GM21723 (cell line): ENCODE measurements at regions not wholly inside any gene's neighbourhood (a gene's known extent, or its start where the extent isn't known, plus 50 kb on each side); places are given as distances from the start of the nearest gene placed in this dataset.
"Not testable (repeated sequence)": the region's sequence is repeated elsewhere in the genome, so short reads cannot be mapped to it uniquely, and the experiment has no call there.

ENCODE experiments used
- ATAC-seq: cut with Tn5 transposase; IDR thresholded peaks from one replicate; pipeline ENCODE4 v1.9.1; 2021; ENCODE audit warnings: mild to moderate bottlenecking, moderate library complexity; ENCODE audit not compliant: unreplicated experiment

- ATAC-seq: no peak
Measured at GRCh38 chr21:34219334-34220060, 144.3 kb upstream of the KCNE2 start.

- no peak for ATAC-seq
Measured at GRCh38 chr21:34220556-34221195, 143.1 kb upstream of the KCNE2 start.

- ATAC-seq: no peak
Measured at GRCh38 chr21:34221331-34222030, 142.3 kb upstream of the KCNE2 start.

- ATAC-seq: no peak
Measured at GRCh38 chr21:34222031-34222335, 141.8 kb upstream of the KCNE2 start.

GRCh38 chr21:34223376-34223775 lies 140.4 kb upstream of the KCNE2 start:
- ATAC-seq: no peak

GRCh38 chr21:34227386-34227852 lies 136.4 kb upstream of the KCNE2 start:
- ATAC-seq: no peak

GRCh38 chr21:34228792-34229191 lies 135.0 kb upstream of the KCNE2 start:
- ATAC-seq: no peak

GRCh38 chr21:34229353-34229752 lies 134.5 kb upstream of the KCNE2 start:
- no peak for ATAC-seq

GRCh38 chr21:34233741-34234140 lies 130.1 kb upstream of the KCNE2 start:
- not testable (repeated sequence) for ATAC-seq

- ATAC-seq: no peak
Measured at GRCh38 chr21:34235514-34235913, 128.3 kb upstream of the KCNE2 start.

GRCh38 chr21:34242973-34243372 lies 120.8 kb upstream of the KCNE2 start:
- no peak for ATAC-seq

GRCh38 chr21:34243562-34243961 lies 120.2 kb upstream of the KCNE2 start:
- no peak for ATAC-seq

GRCh38 chr21:34252751-34253150 lies 111.1 kb upstream of the KCNE2 start:
- ATAC-seq: no peak

GRCh38 chr21:34255073-34255472 lies 108.7 kb upstream of the KCNE2 start:
- ATAC-seq: no peak

- ATAC-seq: no peak
Measured at GRCh38 chr21:34260277-34261008, 103.4 kb upstream of the KCNE2 start.

GRCh38 chr21:34261841-34262468 lies 101.9 kb upstream of the KCNE2 start:
- ATAC-seq: no peak

- no peak for ATAC-seq
Measured at GRCh38 chr21:34262469-34262845, 101.3 kb upstream of the KCNE2 start.

- ATAC-seq: no peak
Measured at GRCh38 chr21:34263629-34264028, 100.2 kb upstream of the KCNE2 start.

GRCh38 chr21:34266351-34266750 lies 97.5 kb upstream of the KCNE2 start:
- no peak for ATAC-seq

GRCh38 chr21:34268493-34268892 lies 95.3 kb upstream of the KCNE2 start:
- no peak for ATAC-seq

- ATAC-seq: no peak
Measured at GRCh38 chr21:34270411-34270810, 93.4 kb upstream of the KCNE2 start.
